Inflammatory macrophage treated with lipopolysaccharide for 1 hour (primary cell): ENCODE measurements at regions not wholly inside any gene's neighbourhood (a gene's known extent, or its start where the extent isn't known, plus 50 kb on each side); places are given as distances from the start of the nearest gene placed in this dataset.
"Not testable (repeated sequence)": the region's sequence is repeated elsewhere in the genome, so short reads cannot be mapped to it uniquely, and the experiment has no call there.

Experiments used
- DNase-seq, 2 donors: peaks; one replicate each; pipeline ENCODE4 v3.0.0-alpha.2; 2020 to 2022

DNA sequence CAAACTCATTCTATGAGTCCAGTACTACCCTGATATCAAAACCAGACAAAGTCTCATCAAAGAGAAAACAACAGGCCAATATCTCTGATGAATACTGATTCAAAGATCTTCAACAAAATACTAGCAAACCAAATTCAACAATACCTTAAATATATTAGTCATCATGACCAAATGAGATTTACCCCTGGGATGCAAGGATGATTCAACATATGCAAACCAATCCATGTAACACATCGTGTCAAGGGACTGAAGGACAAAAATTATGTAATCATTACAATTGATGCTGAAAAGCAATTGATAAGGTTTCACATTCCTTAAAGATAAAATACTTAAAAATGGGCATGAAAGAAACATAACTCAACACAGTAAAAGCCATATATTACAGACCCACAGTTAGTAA lies 1476.9 kb downstream of the SI start:
- no peak for DNase-seq

GRCh38 chr3:163587342-163587741 lies 1491.0 kb downstream of the SI start:
- no peak for DNase-seq

- DNase-seq: no peak
Measured at GRCh38 chr3:163582967-163583366, 1495.3 kb downstream of the SI start.

DNA sequence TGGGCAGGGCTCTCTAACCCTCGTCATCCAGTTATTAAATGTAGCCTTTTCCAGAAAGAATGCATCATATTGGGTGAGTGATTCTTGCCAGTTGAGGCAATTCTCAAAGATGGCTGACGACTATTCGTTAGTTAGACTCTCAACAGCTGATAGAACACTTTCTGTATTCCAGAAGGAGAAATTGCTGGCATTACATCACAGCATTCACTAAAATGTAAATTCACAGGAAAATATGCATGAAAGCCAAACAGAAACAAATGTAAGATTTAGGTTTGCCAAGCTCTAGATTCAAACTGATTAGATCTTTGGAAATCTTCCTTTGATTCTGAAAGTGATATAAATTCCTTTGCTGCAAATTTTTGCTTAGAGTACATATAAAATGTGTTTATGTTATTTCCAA lies 1501.0 kb downstream of the SI start:
- no peak for DNase-seq

DNA sequence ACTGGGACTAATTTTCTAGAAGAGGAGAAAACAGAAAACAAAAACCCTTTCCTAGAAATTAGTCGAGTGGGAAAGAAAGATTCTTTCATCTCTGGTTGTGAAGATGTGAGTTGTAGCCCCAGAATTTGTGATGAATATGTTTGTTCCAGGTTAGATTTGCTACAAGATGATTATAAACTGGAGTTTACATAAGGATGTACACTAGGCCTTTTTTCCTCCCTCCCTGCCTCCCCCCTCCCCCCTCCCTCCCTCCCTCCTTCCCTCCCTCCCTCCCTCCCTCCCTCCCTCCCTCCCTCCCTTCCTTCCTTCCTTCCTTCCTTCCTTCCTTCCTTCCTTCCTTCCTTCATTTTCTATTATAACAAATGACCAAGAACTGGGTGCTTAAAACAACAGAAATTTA lies 1502.0 kb downstream of the SI start:
- DNase-seq: no peak

- no peak for DNase-seq
Measured at GRCh38 chr3:163573324-163573723, 1505.0 kb downstream of the SI start.

DNA sequence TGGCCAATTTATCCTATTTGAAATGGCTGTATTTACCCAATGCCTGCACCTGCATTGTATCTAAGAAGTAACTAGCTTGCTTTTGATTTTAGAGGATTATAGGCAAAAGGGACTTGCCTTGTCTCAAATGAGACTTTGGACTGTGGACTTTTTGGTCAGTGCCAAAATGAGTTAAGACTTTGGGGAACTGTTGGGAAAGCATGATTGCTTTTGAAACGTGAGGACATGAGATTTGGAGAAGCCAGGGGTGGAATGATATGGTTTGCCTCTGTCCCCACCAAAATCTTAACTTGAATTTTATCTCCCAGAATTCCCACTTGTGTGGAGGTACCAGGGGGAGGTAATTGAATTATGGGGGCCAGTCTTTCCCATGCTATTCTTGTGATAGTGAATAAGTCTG lies 1505.4 kb downstream of the SI start:
- no peak for DNase-seq

DNA sequence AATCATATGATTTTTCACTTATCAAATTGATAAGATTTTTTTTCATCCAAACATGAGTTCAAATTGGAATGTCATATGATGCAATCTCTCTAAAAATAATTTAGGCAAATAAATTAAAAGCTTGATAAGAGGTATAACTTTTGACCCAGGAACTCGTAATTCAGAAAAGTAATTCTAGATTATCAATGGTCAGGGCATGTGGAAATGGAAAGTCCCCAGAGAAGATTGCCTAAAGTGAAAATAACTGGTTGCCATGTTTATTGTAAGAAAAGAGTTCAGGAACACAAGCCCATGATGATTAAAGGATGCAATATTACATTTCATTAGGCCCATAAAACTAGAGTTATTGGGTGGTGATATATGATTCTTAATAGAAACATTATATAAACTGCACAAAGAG lies 1514.8 kb downstream of the SI start:
- no peak for DNase-seq

- DNase-seq: no peak
Measured at GRCh38 chr3:163562625-163563024, 1515.7 kb downstream of the SI start.

GRCh38 chr3:163561151-163561550 lies 1517.1 kb downstream of the SI start:
- no peak for DNase-seq

DNA sequence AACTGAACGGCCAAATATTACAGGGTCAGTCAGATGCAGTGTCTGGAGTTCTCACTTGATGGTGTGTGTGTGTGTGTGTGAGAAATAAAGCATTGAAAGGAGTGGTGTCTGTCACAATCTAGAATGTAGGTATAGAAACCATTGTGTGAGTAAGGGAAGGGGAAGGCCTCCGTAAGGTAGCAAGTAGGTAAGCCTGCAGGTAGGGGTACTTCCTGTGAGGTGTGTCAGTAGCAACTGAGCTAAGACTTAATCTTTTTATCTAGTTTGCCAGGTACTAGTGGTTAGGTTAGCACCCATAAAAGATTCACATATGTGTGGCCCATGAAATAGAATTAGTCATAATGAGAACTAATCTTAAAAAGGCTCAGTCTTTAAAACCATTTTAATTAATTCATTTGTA lies 1517.8 kb downstream of the SI start:
- no peak for DNase-seq

- DNase-seq: no peak
Measured at GRCh38 chr3:163556813-163557523, 1521.3 kb downstream of the SI start.

GRCh38 chr3:163555918-163556317 lies 1522.4 kb downstream of the SI start:
- no peak for DNase-seq

DNA sequence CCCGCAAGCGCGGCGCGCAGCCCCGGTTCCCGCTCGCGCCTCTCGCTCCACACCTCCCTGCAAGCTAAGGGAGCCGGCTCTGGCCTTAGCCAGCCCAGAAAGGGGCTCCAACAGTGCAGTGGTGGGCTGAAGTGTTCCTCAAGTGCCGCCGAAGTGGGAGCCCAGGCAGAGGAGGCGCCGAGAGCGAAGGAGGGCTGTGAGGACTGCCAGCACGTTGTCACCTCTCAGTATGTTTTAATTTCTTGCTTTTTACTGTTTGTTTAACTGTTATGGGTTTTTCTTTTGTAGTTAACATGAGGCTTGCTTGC lies 1525.7 kb downstream of the SI start:
- DNase-seq: no peak

DNA sequence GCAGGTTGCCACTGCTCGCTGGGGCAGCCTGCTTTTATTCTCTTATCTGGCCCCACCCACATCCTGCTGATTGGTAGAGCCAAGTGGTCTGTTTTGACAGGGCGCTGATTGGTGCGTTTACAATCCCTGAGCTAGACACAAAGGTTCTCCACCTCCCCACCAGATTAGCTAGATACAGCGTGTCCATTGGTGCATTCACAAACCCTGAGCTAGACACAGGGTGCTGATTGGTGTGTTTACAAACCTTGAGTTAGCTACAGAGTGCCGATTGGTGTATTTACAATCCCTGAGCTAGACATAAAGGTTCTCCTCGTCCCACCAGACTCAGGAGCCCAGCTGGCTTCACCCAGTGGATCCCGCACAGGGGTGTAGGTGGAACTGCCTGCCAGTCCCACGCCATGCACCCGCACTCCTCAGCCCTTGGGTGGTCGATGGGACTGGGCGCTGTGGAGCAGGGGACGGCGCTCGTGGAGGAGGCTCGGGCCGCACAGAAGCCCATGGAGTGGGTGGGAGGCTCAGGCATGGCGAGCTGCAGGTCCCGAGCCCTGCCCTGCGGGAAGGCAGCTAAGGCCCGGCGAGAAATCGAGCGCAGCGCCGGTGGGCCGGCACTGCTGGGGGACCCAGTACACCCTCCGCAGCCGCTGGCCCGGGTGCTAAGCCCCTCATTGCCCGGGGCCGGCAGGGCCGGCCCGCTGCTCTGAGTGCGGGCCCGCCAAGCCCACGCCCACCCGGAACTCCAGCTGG lies 1526.2 kb downstream of the SI start:
- DNase-seq: not testable (repeated sequence)

DNA sequence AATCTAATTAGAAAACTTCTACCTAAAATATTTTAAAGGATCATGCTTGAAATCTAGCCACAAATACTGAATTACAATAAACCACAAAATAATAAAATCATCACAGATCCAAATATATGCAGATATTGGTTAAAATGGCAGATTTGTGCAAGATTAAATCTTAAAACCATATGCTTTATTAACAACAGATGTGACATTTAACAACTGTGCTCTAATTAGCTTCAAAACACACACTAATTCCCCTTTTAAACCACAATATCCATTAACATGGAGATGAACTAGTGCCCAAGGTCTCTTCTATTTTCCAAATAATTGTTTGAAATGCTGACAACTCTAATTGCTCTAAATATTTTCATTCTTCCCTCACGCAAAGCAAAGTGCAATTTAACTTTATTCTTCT lies 1530.3 kb downstream of the SI start:
- no peak for DNase-seq

DNA sequence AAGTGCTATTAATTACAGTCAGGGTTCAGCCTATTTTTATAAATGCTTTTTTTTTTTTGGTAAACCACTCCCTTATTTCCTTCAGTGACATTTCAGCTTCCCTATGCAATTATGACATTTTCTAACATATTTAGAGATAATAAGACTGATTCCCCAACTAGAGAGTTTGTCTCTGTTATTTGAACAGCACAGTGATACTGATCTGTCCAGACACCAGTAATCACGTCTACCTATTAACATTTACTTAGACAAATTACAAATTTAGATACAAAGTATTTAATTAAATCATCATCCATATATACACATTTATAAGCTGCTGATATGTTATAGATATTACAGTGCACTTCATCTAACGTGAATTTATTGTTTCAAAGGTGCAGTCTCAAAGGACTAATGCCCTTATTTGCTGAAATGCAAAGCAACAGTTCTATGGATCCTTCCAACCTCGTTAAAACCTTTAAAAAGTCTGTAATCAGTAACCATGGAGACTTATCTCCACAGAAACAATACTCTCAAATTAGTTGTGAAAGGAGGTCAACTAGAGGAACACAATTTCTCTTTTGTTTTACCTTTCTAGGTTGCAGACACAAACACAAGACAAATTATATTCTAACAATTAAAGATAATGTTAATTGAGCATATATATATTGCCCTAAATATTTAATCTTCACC lies 1531.1 kb downstream of the SI start:
- no peak for DNase-seq

- no peak for DNase-seq
Measured at GRCh38 chr3:163543662-163544061, 1534.6 kb downstream of the SI start.

DNA sequence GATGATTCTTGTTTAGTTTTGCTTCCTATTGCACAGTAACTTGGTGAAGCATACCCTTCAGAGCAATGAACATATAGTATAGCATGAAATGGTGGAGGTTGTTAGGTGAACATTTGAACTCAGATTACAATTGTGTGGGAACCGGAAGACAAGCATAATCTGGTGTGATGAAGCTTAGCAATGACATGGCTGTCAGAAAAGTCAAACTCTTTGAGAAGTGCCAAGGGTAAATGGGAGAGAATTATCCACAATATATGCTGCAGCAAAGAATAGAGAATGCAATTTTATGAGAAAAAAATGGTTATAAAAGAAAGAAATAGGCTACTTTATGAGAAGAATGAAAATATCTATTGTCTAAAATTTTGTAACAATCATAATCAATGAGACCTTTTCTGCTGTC lies 1536.7 kb downstream of the SI start:
- DNase-seq: no peak

- no peak for DNase-seq
Measured at GRCh38 chr3:163538387-163538786, 1539.9 kb downstream of the SI start.

DNA sequence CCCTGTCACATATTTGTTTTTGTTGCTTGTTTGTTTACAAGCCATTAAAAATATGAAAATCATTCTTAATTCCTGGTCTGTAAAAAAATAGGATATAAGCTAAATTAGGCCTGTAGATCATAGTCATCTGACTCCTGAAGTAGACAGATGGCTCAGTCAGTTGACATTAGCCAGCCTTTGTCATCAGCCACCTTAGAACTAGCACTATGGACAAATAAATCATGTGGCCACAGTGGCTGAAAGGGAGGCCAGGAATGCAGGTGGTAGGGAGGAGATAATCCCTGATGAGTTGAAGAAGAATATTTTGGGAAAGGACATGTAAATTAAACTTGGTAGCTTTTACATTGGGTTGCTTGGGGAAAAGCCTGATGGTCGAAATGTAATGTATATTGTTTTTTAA lies 1544.9 kb downstream of the SI start:
- no peak for DNase-seq

GRCh38 chr3:163523375-163523774 lies 1554.9 kb downstream of the SI start:
- DNase-seq: no peak

- DNase-seq: no peak
Measured at GRCh38 chr3:163521261-163521660, 1557.0 kb downstream of the SI start.

- no peak for DNase-seq
Measured at GRCh38 chr3:163518065-163518464, 1560.2 kb downstream of the SI start.
